Upper lobe of right lung (tissue), 1 donor: ENCODE measurements at regions not wholly inside any gene's neighbourhood (a gene's known extent, or its start where the extent isn't known, plus 50 kb on each side); places are given as distances from the start of the nearest gene placed in this dataset.
"Not testable (repeated sequence)": the region's sequence is repeated elsewhere in the genome, so short reads cannot be mapped to it uniquely, and the experiment has no call there.

Experiments used
- ATAC-seq: fragments of 200-7000 bp; cut with Tn5 transposase; one replicate; pipeline ENCODE4 v1.9.1; 2020; ENCODE audit warnings: mild to moderate bottlenecking, moderate library complexity
- DNase-seq: peaks from one replicate; pipeline ENCODE4 v3.0.0-alpha.2; 2020
- H3K27ac ChIP-seq: fragments of 200-600 bp; one replicate; pipeline ENCODE4 v1.8.0; 2022
- H3K27me3 ChIP-seq: fragments of 200-600 bp; one replicate; pipeline ENCODE4 v1.8.0; 2022; ENCODE audit warnings: mild to moderate bottlenecking
- H3K36me3 ChIP-seq: fragments of 200-600 bp; one replicate; pipeline ENCODE4 v1.8.0; 2022
- H3K4me1 ChIP-seq: fragments of 200-600 bp; one replicate; pipeline ENCODE4 v1.8.0; 2022
- H3K4me3 ChIP-seq: fragments of 200-600 bp; one replicate; pipeline ENCODE4 v1.8.0; 2022; ENCODE audit warnings: mild to moderate bottlenecking
- H3K9me3 ChIP-seq: fragments of 200-600 bp; one replicate; pipeline ENCODE4 v1.8.0; 2022
- intact Hi-C: fragments of 100-400 bp; cut with DNase I; formaldehyde crosslinking; loops from one replicate; pipeline ENCODE4 v1.11.0; 2022
- TF ChIP-seq, protein P1 (sequence below): fragments of 200-600 bp; IDR thresholded peaks from one replicate; pipeline ENCODE4 v1.8.0; 2022; ENCODE audit warnings: antibody characterized with exemption
- donor health status: DM: no; HTN: yes; CAD: no; lungs with severe emphysema.

DNA sequence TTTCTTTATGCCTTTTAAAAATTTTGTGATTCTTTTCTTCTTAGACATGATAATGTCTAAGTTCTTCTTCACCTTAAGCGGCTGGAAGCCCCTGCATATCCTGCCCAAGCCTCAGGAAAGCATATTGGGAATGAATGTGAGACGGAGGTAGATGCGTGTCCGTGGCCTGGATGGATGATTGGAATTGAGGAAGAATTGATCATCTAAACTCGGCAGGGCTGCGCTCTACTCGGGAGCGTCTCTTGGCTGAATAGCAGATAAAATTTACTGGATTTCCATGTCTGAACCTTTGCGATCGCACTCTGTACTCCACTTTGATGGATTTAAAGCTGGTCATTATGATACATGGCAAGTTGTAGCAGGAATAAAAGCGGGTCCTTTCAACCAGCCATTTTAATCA, 406.7 kb upstream of the ONECUT1 start:
- no peak overlapping the region for H3K4me3 ChIP-seq

GRCh38 chr15:53196242-53196641, 406.1 kb upstream of the ONECUT1 start:
- ATAC-seq (no peak), DNase-seq (no peak)
- Histone ChIP-seq H3K36me3 (no peaks in the 10 kb centered on the region), H3K4me3 (no peak overlapping the region), H3K27me3 (peaks cover 8% of the 10 kb centered on the region), H3K27ac (no peak overlapping the region), H3K4me1 (peaks cover 7% of the 10 kb centered on the region), H3K9me3 (no peaks in the 10 kb centered on the region)
- intact Hi-C loops = loop anchor here (10.0 kb wide), 1 partner anchor 1179 kb away; no protein-coding TSS in a partner anchor
- TF ChIP-seq, protein P1, sequence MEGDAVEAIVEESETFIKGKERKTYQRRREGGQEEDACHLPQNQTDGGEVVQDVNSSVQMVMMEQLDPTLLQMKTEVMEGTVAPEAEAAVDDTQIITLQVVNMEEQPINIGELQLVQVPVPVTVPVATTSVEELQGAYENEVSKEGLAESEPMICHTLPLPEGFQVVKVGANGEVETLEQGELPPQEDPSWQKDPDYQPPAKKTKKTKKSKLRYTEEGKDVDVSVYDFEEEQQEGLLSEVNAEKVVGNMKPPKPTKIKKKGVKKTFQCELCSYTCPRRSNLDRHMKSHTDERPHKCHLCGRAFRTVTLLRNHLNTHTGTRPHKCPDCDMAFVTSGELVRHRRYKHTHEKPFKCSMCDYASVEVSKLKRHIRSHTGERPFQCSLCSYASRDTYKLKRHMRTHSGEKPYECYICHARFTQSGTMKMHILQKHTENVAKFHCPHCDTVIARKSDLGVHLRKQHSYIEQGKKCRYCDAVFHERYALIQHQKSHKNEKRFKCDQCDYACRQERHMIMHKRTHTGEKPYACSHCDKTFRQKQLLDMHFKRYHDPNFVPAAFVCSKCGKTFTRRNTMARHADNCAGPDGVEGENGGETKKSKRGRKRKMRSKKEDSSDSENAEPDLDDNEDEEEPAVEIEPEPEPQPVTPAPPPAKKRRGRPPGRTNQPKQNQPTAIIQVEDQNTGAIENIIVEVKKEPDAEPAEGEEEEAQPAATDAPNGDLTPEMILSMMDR = no peak

More for the DNA sequence above, 406.7 kb upstream of the ONECUT1 start:
- H3K27ac ChIP-seq = no peak overlapping the region
- H3K4me1 ChIP-seq = peaks cover 7% of the 10 kb centered on the region
- no peak for DNase-seq
- peaks cover 8% of the 10 kb centered on the region for H3K27me3 ChIP-seq
- TF ChIP-seq, protein P1 = no peak
- ATAC-seq = no peak
- intact Hi-C loops = loop anchor here (10.0 kb wide), 1 partner anchor 1178 kb away; no protein-coding TSS in a partner anchor
- no peaks in the 10 kb centered on the region for H3K36me3 ChIP-seq
- H3K9me3 ChIP-seq = no peaks in the 10 kb centered on the region

GRCh38 chr15:53193149-53193548, 403.0 kb upstream of the ONECUT1 start:
- intact Hi-C loops = loop anchor here (10.0 kb wide), 1 partner anchor 1182 kb away; no protein-coding TSS in a partner anchor
- no peaks in the 10 kb centered on the region for H3K36me3 ChIP-seq
- no peak overlapping the region for H3K27ac ChIP-seq
- ATAC-seq (no peak), DNase-seq (no peak)
- no peaks in the 10 kb centered on the region for H3K9me3 ChIP-seq
- H3K4me1 ChIP-seq = peaks cover 7% of the 10 kb centered on the region
- TF ChIP-seq, protein P1 = no peak
- H3K4me3 ChIP-seq = no peak overlapping the region
- peaks cover 8% of the 10 kb centered on the region for H3K27me3 ChIP-seq

DNA sequence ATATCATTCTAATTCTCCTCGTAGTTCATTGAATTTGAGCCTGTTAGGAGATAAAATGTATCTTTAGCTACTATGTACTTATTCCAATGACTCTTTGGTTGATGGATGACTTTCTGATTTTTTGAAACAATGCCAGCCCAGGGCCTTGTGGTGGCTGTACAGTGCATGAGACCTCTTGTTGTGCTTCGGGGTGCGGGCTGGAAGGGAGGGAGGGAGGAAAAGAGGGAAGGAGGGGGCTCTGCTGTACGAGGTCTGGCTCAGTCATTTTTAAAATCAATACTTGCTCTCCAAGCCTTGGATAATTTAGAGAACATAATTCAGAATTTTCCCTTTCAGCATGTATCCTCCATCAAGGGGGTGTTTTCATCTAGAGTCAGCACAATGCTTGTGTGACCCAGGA, 399.7 kb upstream of the ONECUT1 start:
- no peaks in the 10 kb centered on the region for H3K36me3 ChIP-seq
- H3K4me1 ChIP-seq = no peaks in the 10 kb centered on the region
- TF ChIP-seq, protein P1 = no peak
- H3K27me3 ChIP-seq = no peaks in the 10 kb centered on the region
- ATAC-seq = no peak
- intact Hi-C loops = loop anchor here (10.0 kb wide), 1 partner anchor 1185 kb away; no protein-coding TSS in a partner anchor
- H3K27ac ChIP-seq = no peak overlapping the region
- no peaks in the 10 kb centered on the region for H3K9me3 ChIP-seq
- H3K4me3 ChIP-seq = no peak overlapping the region
- DNase-seq = no peak

DNA sequence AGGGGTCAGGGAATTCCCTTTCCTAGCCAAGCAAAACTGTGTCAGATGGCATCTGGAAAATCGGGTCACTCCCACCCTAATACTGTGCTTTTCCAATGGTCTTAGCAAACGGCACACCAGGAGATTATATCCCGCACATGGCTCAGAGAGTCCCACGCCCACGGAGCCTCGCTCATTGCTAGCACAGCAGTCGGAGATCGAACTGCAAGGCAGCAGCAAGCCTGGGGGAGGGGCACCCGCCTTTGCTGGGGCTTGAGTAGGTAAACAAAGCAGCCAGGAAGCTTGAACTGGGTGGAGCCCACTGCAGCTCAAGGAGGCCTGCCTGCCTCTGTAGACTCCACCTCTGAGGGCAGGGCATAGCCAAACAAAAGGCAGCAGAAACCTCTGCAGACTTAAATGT, 393.3 kb upstream of the ONECUT1 start:
- H3K9me3 ChIP-seq, DNase-seq, ATAC-seq, H3K27me3 ChIP-seq, H3K4me3 ChIP-seq, H3K4me1 ChIP-seq, H3K27ac ChIP-seq, H3K36me3 ChIP-seq, intact Hi-C loops: not testable (repeated sequence)

- intact Hi-C loops = no loop called here
- DNase-seq (no peak), ATAC-seq (no peak)
- H3K4me3 ChIP-seq = no peak overlapping the region
- H3K27ac ChIP-seq = no peak overlapping the region
- no peaks in the 10 kb centered on the region for H3K9me3 ChIP-seq
- H3K36me3 ChIP-seq = no peaks in the 10 kb centered on the region
- TF ChIP-seq, protein P1 = no peak
- H3K27me3 ChIP-seq = no peaks in the 10 kb centered on the region
- no peaks in the 10 kb centered on the region for H3K4me1 ChIP-seq
These were observed 381.4 kb upstream of the ONECUT1 start for GRCh38 chr15:53171571-53171970.
